Liver (tissue), 8 donors: ENCODE measurements at regions not wholly inside any gene's neighbourhood (a gene's known extent, or its start where the extent isn't known, plus 50 kb on each side); places are given as distances from the start of the nearest gene placed in this dataset.
"Not testable (repeated sequence)": the region's sequence is repeated elsewhere in the genome, so short reads cannot be mapped to it uniquely, and the experiment has no call there.

ENCODE experiments used
- DNase-seq: peaks from one replicate; pipeline ENCODE4 v3.0.0-alpha.2; 2017; ENCODE audit warnings: low spot score
- H3K27ac ChIP-seq, 2 donors: one replicate each; pipeline ENCODE4 v1.7.0; 2013; ENCODE audit warnings: inconsistent platforms in 2 of 2, low read length in 2 of 2, control low read depth in 1 of 2, low read depth in 1 of 2, mild to moderate bottlenecking in 1 of 2
- H3K27me3 ChIP-seq, 4 donors: one replicate each; pipeline versions ENCODE4 v1.6.1 to v1.7.0; 2013; ENCODE audit warnings: low read length in 3 of 4, inconsistent platforms in 1 of 4, mild to moderate bottlenecking in 1 of 4, moderate library complexity in 1 of 4; ENCODE audit not compliant: control insufficient read depth in 4 of 4, insufficient read depth in 4 of 4
- H3K36me3 ChIP-seq, 4 donors: one replicate each; pipeline versions ENCODE4 v1.6.1 to v1.7.0; 2013; ENCODE audit warnings: low read length in 3 of 4, mild to moderate bottlenecking in 3 of 4, low read depth in 1 of 4, moderate library complexity in 1 of 4; ENCODE audit not compliant: control insufficient read depth in 4 of 4, insufficient read depth in 3 of 4
- H3K4me1 ChIP-seq, 4 donors: one replicate each; pipeline versions ENCODE4 v1.6.1 to v1.7.0; 2013; ENCODE audit warnings: low read length in 3 of 4, mild to moderate bottlenecking in 3 of 4, moderate library complexity in 1 of 4; ENCODE audit not compliant: control insufficient read depth in 4 of 4, insufficient read depth in 4 of 4
- H3K4me3 ChIP-seq, 3 donors: one replicate each; pipeline versions ENCODE4 v1.6.1 to v1.7.0; 2013; ENCODE audit warnings: low read length in 3 of 3, control low read depth in 1 of 3, low read depth in 1 of 3, mild to moderate bottlenecking in 1 of 3
- H3K9ac ChIP-seq, 2 donors: one replicate each; pipeline ENCODE4 v1.7.0; 2013; ENCODE audit warnings: low read length in 2 of 2, mild to moderate bottlenecking in 2 of 2, moderate library complexity in 2 of 2, control low read depth in 1 of 2, low read depth in 1 of 2
- H3K9me3 ChIP-seq, 4 donors: one replicate each; pipeline versions ENCODE4 v1.6.1 to v1.7.0; 2013; ENCODE audit warnings: low read length in 3 of 4; ENCODE audit not compliant: control insufficient read depth in 4 of 4
- CTCF ChIP-seq: fragments of 150-350 bp; IDR thresholded peaks from 2 replicates; pipeline ENCODE4 v1.5.1; 2017; ENCODE audit warnings: improper control_type of control experiment, low read depth, low read length; ENCODE audit not compliant: missing input control
- EGR1 ChIP-seq, 2 donors: IDR thresholded peaks; 2 replicates each; pipeline ENCODE4 v1.6.1; 2016 to 2018; ENCODE audit warnings: antibody characterized with exemption in 2 of 2, low read depth in 2 of 2
- FOXA2 ChIP-seq: IDR thresholded peaks from 2 replicates; pipeline ENCODE4 v1.6.1; 2016; ENCODE audit warnings: antibody characterized with exemption
- HNF4G ChIP-seq: IDR thresholded peaks from 2 replicates; pipeline ENCODE4 v1.6.1; 2016; ENCODE audit warnings: antibody characterized with exemption
- JUND ChIP-seq, 2 donors: IDR thresholded peaks; 2 replicates each; pipeline ENCODE4 v1.6.1; 2016; ENCODE audit warnings: antibody characterized with exemption in 2 of 2
- MAX ChIP-seq: IDR thresholded peaks from 2 replicates; pipeline ENCODE4 v1.6.1; 2016; ENCODE audit warnings: antibody characterized with exemption
- NR2F2 ChIP-seq: IDR thresholded peaks from 2 replicates; pipeline ENCODE4 v1.6.1; 2016; ENCODE audit warnings: antibody characterized with exemption
- RXRA ChIP-seq, 2 donors: IDR thresholded peaks; 2 replicates each; pipeline ENCODE4 v1.6.1; 2017 to 2018; ENCODE audit warnings: antibody characterized with exemption in 2 of 2, mild to moderate bottlenecking in 1 of 2
- ZBTB33 ChIP-seq: IDR thresholded peaks from 2 replicates; pipeline ENCODE4 v1.6.1; 2016; ENCODE audit warnings: antibody characterized with exemption
- WGBS: extraction: QIAGEN DNeasy Blood & Tissue Kit; methylation state at CpG from one replicate; pipeline ENCODE4 v1.1.7; 2013; 5-methylcytosine and 5-hydroxymethylcytosine counted together
- TF ChIP-seq, protein P1 (sequence below): IDR thresholded peaks from 2 replicates; pipeline ENCODE4 v1.6.1; 2016; ENCODE audit warnings: antibody characterized with exemption
- donor health status: healthy.
- donor health status: healthy.
- donor health status: healthy.
- donor health status: healthy.
- donor health status: healthy.

DNA sequence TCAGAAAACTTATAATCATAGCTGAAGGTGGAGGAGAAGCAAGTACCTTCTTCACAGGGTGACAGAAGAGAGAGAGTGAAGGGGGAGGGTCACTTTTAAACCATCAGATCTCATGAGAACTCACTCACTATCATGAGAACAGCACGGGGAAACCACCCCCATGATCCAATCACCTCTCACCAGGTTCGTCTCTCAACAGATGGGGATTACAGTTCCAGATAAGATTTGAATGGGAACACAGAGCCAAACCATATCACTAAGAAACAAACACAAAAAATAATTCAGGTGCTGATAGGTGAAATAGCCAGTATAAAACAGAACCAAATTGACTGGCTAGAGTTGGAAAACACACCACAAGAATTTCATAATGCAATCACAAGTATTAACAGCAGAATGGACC is 162.2 kb upstream of the TEKT4 start:
- not testable (repeated sequence) for H3K36me3 ChIP-seq, H3K4me1 ChIP-seq, H3K27me3 ChIP-seq, H3K9me3 ChIP-seq, H3K9ac ChIP-seq, DNase-seq, H3K4me3 ChIP-seq, H3K27ac ChIP-seq
- 28% methylated on average over 2 of the region's 2 CpGs for WGBS

DNA sequence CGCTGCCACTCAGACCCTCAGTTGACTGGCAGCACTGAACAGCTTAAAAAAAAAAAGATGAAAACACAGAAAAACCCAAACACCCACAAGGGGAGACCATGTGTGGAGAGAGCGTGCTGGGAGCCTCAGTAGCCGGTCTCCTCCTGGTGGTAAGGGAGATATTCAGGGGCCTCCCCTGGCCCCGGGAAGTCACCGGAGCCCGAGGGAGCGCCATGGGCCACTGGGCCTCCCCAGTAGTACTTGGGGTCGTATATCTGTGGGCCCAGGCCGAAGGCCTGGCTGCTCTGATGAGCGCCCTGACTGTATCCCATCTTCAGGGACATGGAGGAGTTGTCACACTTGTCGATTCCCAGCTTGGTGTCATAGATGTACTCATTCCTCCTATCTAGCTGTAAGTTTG is 145.7 kb upstream of the TEKT4 start:
- H3K4me1 ChIP-seq = no peaks in the 10 kb centered on the region
- 86% methylated on average over 11 of the region's 11 CpGs for WGBS
- no peaks in the 10 kb centered on the region for H3K27me3 ChIP-seq
- H3K27ac ChIP-seq = no peak overlapping the region
- H3K4me3 ChIP-seq = no peak overlapping the region
- no peaks in the 10 kb centered on the region for H3K36me3 ChIP-seq
- no peaks in the 10 kb centered on the region for H3K9me3 ChIP-seq
- no peak overlapping the region for H3K9ac ChIP-seq
- no peak for TF ChIP-seq JUND (IDR thresholded peaks at IDR 0.05)
- TF ChIP-seq, protein P1, sequence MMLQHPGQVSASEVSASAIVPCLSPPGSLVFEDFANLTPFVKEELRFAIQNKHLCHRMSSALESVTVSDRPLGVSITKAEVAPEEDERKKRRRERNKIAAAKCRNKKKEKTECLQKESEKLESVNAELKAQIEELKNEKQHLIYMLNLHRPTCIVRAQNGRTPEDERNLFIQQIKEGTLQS = no peak
- TF ChIP-seq ZBTB33 = no peak
- no peak for TF ChIP-seq NR2F2
- no peak for TF ChIP-seq EGR1 (IDR thresholded peaks at IDR 0.05; ENCODE audit: low read depth in 2 of 2)
- TF ChIP-seq MAX = no peak
- no peak for TF ChIP-seq RXRA (IDR thresholded peaks at IDR 0.05)
- TF ChIP-seq FOXA2 = no peak
- no peak for TF ChIP-seq HNF4G
- no peak for TF ChIP-seq CTCF
- no peak for DNase-seq

- not testable (repeated sequence) for H3K27ac ChIP-seq, DNase-seq, H3K9me3 ChIP-seq, H3K4me1 ChIP-seq, H3K36me3 ChIP-seq, H3K27me3 ChIP-seq, H3K9ac ChIP-seq, H3K4me3 ChIP-seq
- 10% methylated on average over 34 of the region's 34 CpGs for WGBS
Measured at GRCh38 chr2:94735536-94735935, 135.7 kb upstream of the TEKT4 start.

- H3K9me3 ChIP-seq, H3K4me3 ChIP-seq, H3K4me1 ChIP-seq, DNase-seq, H3K36me3 ChIP-seq, H3K9ac ChIP-seq, H3K27ac ChIP-seq, H3K27me3 ChIP-seq: not testable (repeated sequence)
- 88% methylated on average over 17 of the region's 17 CpGs for WGBS
Measured at GRCh38 chr2:94737145-94737544, 134.1 kb upstream of the TEKT4 start.

GRCh38 chr2:94737736-94738342 is 133.4 kb upstream of the TEKT4 start:
- not testable (repeated sequence) for H3K4me3 ChIP-seq, H3K27ac ChIP-seq, H3K36me3 ChIP-seq, H3K4me1 ChIP-seq, H3K27me3 ChIP-seq, H3K9ac ChIP-seq, DNase-seq, H3K9me3 ChIP-seq
- WGBS = 92% methylated on average over 25 of the region's 25 CpGs
